Uterus (tissue), 3 donors: ENCODE measurements at regions not wholly inside any gene's neighbourhood (a gene's known extent, or its start where the extent isn't known, plus 50 kb on each side); places are given as distances from the start of the nearest gene placed in this dataset.

Source experiments
- DNase-seq, 2 donors: peaks; one replicate each; pipeline ENCODE4 v3.0.0-alpha.2; 2019 to 2020
- H3K27ac ChIP-seq, 2 donors: fragments of 200-600 bp; sonication (generic); 1 replicate in 1 of 2; 2 replicates in 1 of 2; pipeline ENCODE4 v1.5.1; 2016 to 2018
- H3K27me3 ChIP-seq, 2 donors: fragments of 200-600 bp; sonication (generic); one replicate each; pipeline ENCODE4 v1.5.1; 2018 to 2019; ENCODE audit warnings: control low read depth in 1 of 2
- H3K36me3 ChIP-seq, 2 donors: fragments of 200-600 bp; sonication (generic); one replicate each; pipeline ENCODE4 v1.5.1; 2019; ENCODE audit warnings: control low read depth in 1 of 2
- H3K4me1 ChIP-seq, 2 donors: fragments of 200-600 bp; sonication (generic); one replicate each; pipeline ENCODE4 v1.5.1; 2018 to 2019; ENCODE audit warnings: control low read depth in 1 of 2
- H3K4me3 ChIP-seq, 2 donors: fragments of 200-600 bp; sonication (generic); 1 replicate in 1 of 2; 2 replicates in 1 of 2; pipeline ENCODE4 v1.5.1; 2018 to 2019; ENCODE audit warnings: mild to moderate bottlenecking in 1 of 2
- H3K9me3 ChIP-seq, 2 donors: fragments of 200-600 bp; sonication (generic); one replicate each; pipeline ENCODE4 v1.5.1; 2019; ENCODE audit warnings: control low read depth in 1 of 2
- CTCF ChIP-seq, 4 experiments: fragments of 200-600 bp in 2 of 4; fragments of 450-650 bp in 2 of 4; sonication (generic) in 2 of 4; IDR thresholded peaks; one replicate each; pipeline ENCODE4 v1.5.1; 2016 to 2019; ENCODE audit warnings: antibody characterized with exemption in 4 of 4, mild to moderate bottlenecking in 2 of 4, moderate library complexity in 1 of 4
- POLR2A ChIP-seq, 2 donors: fragments of 450-650 bp; IDR thresholded peaks; one replicate each; pipeline ENCODE4 v1.6.1; 2016; ENCODE audit warnings: antibody characterized with exemption in 2 of 2, mild to moderate bottlenecking in 1 of 2, moderate library complexity in 1 of 2
- intact Hi-C: fragments of 100-400 bp; cut with DNase I; formaldehyde crosslinking; loops from one replicate; pipeline ENCODE4 v1.15.1; 2023; ENCODE audit warnings: low total_unique reads
- donor health status: DM: yes; HTN: yes; CAD: no.

GRCh38 chr10:78744056-78744455 is 324.7 kb upstream of the ZMIZ1 start:
- H3K4me1 ChIP-seq = no peaks in the 10 kb centered on the region
- TF ChIP-seq POLR2A (IDR thresholded peaks at IDR 0.05) = no peak
- TF ChIP-seq CTCF (IDR thresholded peaks at IDR 0.05) = no peak
- no peak overlapping the region for H3K4me3 ChIP-seq
- H3K27ac ChIP-seq = no peak overlapping the region
- intact Hi-C loops = no loop called here
- H3K36me3 ChIP-seq = no peaks in the 10 kb centered on the region
- no peaks in the 10 kb centered on the region for H3K9me3 ChIP-seq
- DNase-seq = no peak
- H3K27me3 ChIP-seq = no peaks in the 10 kb centered on the region

GRCh38 chr10:78744491-78745090 is 324.2 kb upstream of the ZMIZ1 start:
- no peak overlapping the region for H3K4me3 ChIP-seq
- peak overlapping the region in 1 of 2 donors; percentile 35 for H3K27ac ChIP-seq
- DNase-seq = no peak
- no peak for TF ChIP-seq POLR2A (IDR thresholded peaks at IDR 0.05)
- H3K27me3 ChIP-seq = no peaks in the 10 kb centered on the region
- H3K9me3 ChIP-seq = no peaks in the 10 kb centered on the region
- intact Hi-C loops = no loop called here
- H3K36me3 ChIP-seq = no peaks in the 10 kb centered on the region
- H3K4me1 ChIP-seq = no peaks in the 10 kb centered on the region

GRCh38 chr10:78745441-78745840 is 323.3 kb upstream of the ZMIZ1 start:
- no peak overlapping the region for H3K27ac ChIP-seq
- H3K36me3 ChIP-seq = no peaks in the 10 kb centered on the region
- H3K9me3 ChIP-seq = no peaks in the 10 kb centered on the region
- H3K27me3 ChIP-seq = no peaks in the 10 kb centered on the region
- H3K4me3 ChIP-seq = no peak overlapping the region
- intact Hi-C loops = no loop called here
- no peak for DNase-seq
- H3K4me1 ChIP-seq = no peaks in the 10 kb centered on the region
- TF ChIP-seq POLR2A (IDR thresholded peaks at IDR 0.05) = no peak
- TF ChIP-seq CTCF (IDR thresholded peaks at IDR 0.05) = no peak

GRCh38 chr10:78746155-78746763 is 322.5 kb upstream of the ZMIZ1 start:
- H3K4me1 ChIP-seq = no peaks in the 10 kb centered on the region
- no peaks in the 10 kb centered on the region for H3K27me3 ChIP-seq
- H3K9me3 ChIP-seq = no peaks in the 10 kb centered on the region
- H3K4me3 ChIP-seq = no peak overlapping the region
- H3K27ac ChIP-seq = no peak overlapping the region
- no peak for DNase-seq
- intact Hi-C loops = no loop called here
- H3K36me3 ChIP-seq = no peaks in the 10 kb centered on the region
- TF ChIP-seq POLR2A (IDR thresholded peaks at IDR 0.05) (no peak), CTCF (IDR thresholded peaks at IDR 0.05) (no peak)

GRCh38 chr10:78747401-78748234 is 321.1 kb upstream of the ZMIZ1 start:
- no peak overlapping the region for H3K27ac ChIP-seq
- H3K9me3 ChIP-seq = no peaks in the 10 kb centered on the region
- no peak overlapping the region for H3K4me3 ChIP-seq
- TF ChIP-seq POLR2A (IDR thresholded peaks at IDR 0.05) (no peak), CTCF (IDR thresholded peaks at IDR 0.05) (no peak)
- no peak for DNase-seq
- H3K27me3 ChIP-seq = no peaks in the 10 kb centered on the region
- no peaks in the 10 kb centered on the region for H3K36me3 ChIP-seq
- intact Hi-C loops = no loop called here
- no peaks in the 10 kb centered on the region for H3K4me1 ChIP-seq
